Lower leg skin (tissue), 3 donors: ENCODE measurements at regions not wholly inside any gene's neighbourhood (a gene's known extent, or its start where the extent isn't known, plus 50 kb on each side); places are given as distances from the start of the nearest gene placed in this dataset.

ENCODE experiments used
- POLR2A ChIP-seq, 2 donors: fragments of 450-650 bp; IDR thresholded peaks; one replicate each; pipeline ENCODE4 v1.6.1; 2016 to 2017; ENCODE audit warnings: antibody characterized with exemption in 2 of 2, mild to moderate bottlenecking in 1 of 2, moderate library complexity in 1 of 2
- TF ChIP-seq, protein P1 (sequence below), 3 donors: fragments of 450-650 bp; IDR thresholded peaks; one replicate each; pipeline ENCODE4 v1.5.1; 2016; ENCODE audit warnings: antibody characterized with exemption in 3 of 3, mild to moderate bottlenecking in 3 of 3, moderate library complexity in 2 of 3

- TF ChIP-seq, protein P1, sequence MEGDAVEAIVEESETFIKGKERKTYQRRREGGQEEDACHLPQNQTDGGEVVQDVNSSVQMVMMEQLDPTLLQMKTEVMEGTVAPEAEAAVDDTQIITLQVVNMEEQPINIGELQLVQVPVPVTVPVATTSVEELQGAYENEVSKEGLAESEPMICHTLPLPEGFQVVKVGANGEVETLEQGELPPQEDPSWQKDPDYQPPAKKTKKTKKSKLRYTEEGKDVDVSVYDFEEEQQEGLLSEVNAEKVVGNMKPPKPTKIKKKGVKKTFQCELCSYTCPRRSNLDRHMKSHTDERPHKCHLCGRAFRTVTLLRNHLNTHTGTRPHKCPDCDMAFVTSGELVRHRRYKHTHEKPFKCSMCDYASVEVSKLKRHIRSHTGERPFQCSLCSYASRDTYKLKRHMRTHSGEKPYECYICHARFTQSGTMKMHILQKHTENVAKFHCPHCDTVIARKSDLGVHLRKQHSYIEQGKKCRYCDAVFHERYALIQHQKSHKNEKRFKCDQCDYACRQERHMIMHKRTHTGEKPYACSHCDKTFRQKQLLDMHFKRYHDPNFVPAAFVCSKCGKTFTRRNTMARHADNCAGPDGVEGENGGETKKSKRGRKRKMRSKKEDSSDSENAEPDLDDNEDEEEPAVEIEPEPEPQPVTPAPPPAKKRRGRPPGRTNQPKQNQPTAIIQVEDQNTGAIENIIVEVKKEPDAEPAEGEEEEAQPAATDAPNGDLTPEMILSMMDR (IDR thresholded peaks at IDR 0.05): no peak
- TF ChIP-seq POLR2A (IDR thresholded peaks at IDR 0.05): no peak
These were observed 243.3 kb downstream of the ADGRG6 start for GRCh38 chr6:142545147-142545546.
